K562 (cell line): ENCODE measurements at regions not wholly inside any gene's neighbourhood (a gene's known extent, or its start where the extent isn't known, plus 50 kb on each side); places are given as distances from the start of the nearest gene placed in this dataset.

Source experiments
- FOS ChIP-seq: IDR thresholded peaks from 3 replicates; pipeline ENCODE4 v1.6.1; 2011; ENCODE audit not compliant: insufficient read length; ENCODE audit errors: extremely low read depth
- FOXJ3 ChIP-seq: sonication (generic); formaldehyde crosslinking; IDR thresholded peaks from 2 replicates; pipeline ENCODE4 v1.4.0; 2020; ENCODE audit warnings: mild to moderate bottlenecking, missing genetic modification reagents
- HDAC2 ChIP-seq: fragments of 450-650 bp; IDR thresholded peaks from 2 replicates; pipeline ENCODE4 v1.6.1; 2016; ENCODE audit warnings: mild to moderate bottlenecking
- HNRNPH1 ChIP-seq: fragments of 200-400 bp; formaldehyde crosslinking; optimal IDR thresholded peaks from 2 replicates; pipeline ENCODE3; 2017; ENCODE audit warnings: low read depth, mild to moderate bottlenecking, low read length, moderate library complexity
- ZNF583 ChIP-seq: fragments of 250-450 bp; sonication (Bioruptor Pico); IDR thresholded peaks from 2 replicates; pipeline ENCODE4 v1.4.0; 2020
- TF ChIP-seq, protein P1 (sequence below): sonication (generic); formaldehyde crosslinking; IDR thresholded peaks from 2 replicates; pipeline ENCODE4 v1.8.0; 2022; ENCODE audit warnings: mild to moderate bottlenecking, missing genetic modification reagents
- TF ChIP-seq, protein P2 (sequence below): fragments of 450-650 bp; IDR thresholded peaks from 2 replicates; pipeline ENCODE4 v1.6.1; 2016; ENCODE audit warnings: low read depth, mild to moderate bottlenecking, moderate library complexity

DNA sequence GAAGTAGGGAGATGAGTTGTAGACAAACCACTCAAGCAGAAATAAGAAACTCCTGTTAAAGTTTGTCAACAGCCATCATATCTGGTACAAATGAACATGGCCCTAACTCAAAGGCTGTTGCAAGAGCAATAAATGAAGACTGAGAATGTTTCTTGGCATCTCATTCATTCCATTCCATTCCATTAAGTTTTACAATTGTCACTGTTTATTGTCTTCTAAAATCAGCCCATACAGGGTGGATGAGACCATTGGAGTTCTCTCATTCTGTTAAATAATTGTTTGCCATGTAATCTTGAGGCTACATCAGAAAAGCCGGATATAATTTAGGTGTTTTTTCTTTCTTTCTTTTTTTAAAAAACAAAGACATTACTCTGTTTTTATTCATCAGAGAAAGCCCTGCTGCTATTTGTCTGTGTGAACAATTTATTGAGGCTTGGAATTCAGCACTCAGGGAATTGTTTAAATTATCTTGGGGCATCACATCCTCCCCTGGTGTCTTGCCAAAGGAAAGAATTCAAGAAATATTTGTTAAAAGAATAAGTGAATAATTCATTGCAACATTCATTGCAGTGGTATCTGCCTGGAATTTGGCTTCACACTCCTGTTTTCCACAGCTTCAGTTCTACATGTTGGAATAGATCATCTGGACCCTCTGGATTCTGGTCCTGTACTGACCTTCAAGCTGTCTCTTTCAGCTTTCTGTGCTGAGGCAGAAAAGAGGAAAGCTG, 604.5 kb downstream of the PLPP3 start (continued):
- TF ChIP-seq ZNF583 (CRISPR knock-in tag) (no peak), FOS (no peak), HDAC2 (no peak), FOXJ3 (CRISPR knock-in tag) (no peak), HNRNPH1 (no peak)
- TF ChIP-seq, protein P1, sequence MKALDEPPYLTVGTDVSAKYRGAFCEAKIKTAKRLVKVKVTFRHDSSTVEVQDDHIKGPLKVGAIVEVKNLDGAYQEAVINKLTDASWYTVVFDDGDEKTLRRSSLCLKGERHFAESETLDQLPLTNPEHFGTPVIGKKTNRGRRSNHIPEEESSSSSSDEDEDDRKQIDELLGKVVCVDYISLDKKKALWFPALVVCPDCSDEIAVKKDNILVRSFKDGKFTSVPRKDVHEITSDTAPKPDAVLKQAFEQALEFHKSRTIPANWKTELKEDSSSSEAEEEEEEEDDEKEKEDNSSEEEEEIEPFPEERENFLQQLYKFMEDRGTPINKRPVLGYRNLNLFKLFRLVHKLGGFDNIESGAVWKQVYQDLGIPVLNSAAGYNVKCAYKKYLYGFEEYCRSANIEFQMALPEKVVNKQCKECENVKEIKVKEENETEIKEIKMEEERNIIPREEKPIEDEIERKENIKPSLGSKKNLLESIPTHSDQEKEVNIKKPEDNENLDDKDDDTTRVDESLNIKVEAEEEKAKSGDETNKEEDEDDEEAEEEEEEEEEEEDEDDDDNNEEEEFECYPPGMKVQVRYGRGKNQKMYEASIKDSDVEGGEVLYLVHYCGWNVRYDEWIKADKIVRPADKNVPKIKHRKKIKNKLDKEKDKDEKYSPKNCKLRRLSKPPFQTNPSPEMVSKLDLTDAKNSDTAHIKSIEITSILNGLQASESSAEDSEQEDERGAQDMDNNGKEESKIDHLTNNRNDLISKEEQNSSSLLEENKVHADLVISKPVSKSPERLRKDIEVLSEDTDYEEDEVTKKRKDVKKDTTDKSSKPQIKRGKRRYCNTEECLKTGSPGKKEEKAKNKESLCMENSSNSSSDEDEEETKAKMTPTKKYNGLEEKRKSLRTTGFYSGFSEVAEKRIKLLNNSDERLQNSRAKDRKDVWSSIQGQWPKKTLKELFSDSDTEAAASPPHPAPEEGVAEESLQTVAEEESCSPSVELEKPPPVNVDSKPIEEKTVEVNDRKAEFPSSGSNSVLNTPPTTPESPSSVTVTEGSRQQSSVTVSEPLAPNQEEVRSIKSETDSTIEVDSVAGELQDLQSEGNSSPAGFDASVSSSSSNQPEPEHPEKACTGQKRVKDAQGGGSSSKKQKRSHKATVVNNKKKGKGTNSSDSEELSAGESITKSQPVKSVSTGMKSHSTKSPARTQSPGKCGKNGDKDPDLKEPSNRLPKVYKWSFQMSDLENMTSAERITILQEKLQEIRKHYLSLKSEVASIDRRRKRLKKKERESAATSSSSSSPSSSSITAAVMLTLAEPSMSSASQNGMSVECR, result no peak
- TF ChIP-seq, protein P2, sequence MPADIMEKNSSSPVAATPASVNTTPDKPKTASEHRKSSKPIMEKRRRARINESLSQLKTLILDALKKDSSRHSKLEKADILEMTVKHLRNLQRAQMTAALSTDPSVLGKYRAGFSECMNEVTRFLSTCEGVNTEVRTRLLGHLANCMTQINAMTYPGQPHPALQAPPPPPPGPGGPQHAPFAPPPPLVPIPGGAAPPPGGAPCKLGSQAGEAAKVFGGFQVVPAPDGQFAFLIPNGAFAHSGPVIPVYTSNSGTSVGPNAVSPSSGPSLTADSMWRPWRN, result no peak
- TF ChIP-seq, all 486 proteins: peak for 0
